ENCODE measurements at regions not wholly inside any gene's neighbourhood (a gene's known extent, or its start where the extent isn't known, plus 50 kb on each side); places are given as distances from the start of the nearest gene placed in this dataset.

DNA sequence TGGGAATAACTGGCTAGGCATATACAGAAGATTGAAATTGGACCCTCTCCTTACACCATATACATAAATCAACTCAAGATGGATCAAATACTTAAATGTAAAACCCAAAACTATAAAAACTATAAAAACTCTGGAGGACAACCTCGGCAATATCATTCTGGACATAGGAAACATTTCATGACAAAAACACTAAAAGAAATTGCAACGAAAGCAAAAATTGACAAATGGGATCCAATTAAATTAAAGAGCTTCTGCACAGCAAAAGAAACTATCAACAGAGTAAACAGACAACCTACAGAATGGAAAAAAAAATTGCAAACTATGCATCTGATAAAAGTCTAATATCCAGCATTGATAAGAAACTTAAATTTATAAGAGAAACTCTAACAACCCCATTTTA, 503.7 kb upstream of the C16orf82 start:
- Histone ChIP-seq H3K4me2 (ENCODE audit: low read length) (no peak overlapping the region), H3K27me3 (ENCODE audit: insufficient read depth, low read length) (no peaks in the 10 kb centered on the region), H4K20me1 (ENCODE audit: insufficient read depth) (no peaks in the 10 kb centered on the region), H2AFZ (ENCODE audit: low read depth, low read length, poor library complexity, severe bottlenecking) (no peak overlapping the region), H3K9ac (ENCODE audit: low read length) (no peak overlapping the region), H3K27ac (ENCODE audit: low read depth, low read length) (no peak overlapping the region), H3K9me2 (ENCODE audit: insufficient read depth) (no peaks in the 10 kb centered on the region), H3K4me3 (replicated peaks in 1 of 2; ENCODE audit: low read depth in 1 of 2, low read length in 2 of 2) (no peak overlapping the region), H3K9me3 (ENCODE audit: control insufficient read depth in 1 of 2, insufficient read depth in 1 of 2, low read depth in 1 of 2, low read length in 2 of 2) (no peaks in the 10 kb centered on the region; a peak in 1 of 4 replicates), H3K36me3 (ENCODE audit: control insufficient read depth in 1 of 2, insufficient read depth in 2 of 2, low read length in 2 of 2) (no peaks in the 10 kb centered on the region), H3K4me1 (ENCODE audit: control insufficient read depth in 1 of 2, insufficient read depth in 2 of 2, low read length in 2 of 2) (no peaks in the 10 kb centered on the region), H3K79me2 (ENCODE audit: insufficient read depth, low read length) (no peaks in the 10 kb centered on the region)
- ChIA-PET POLR2A (no interaction called here), RAD21 (ENCODE audit: low non-redundant PET in 1 of 2, low total read pairs in 2 of 2, uncharacterized antibody in 2 of 2, unreplicated experiment in 2 of 2) (no interaction called here), CTCF (no interaction called here)
- no TSS peak for BruUV-seq (replicated peaks)
- no peak for DNase-seq (ENCODE audit: low read depth, low spot score)
- intact Hi-C loops (cut with micrococcal nuclease), result no loop called here
- TF ChIP-seq SIN3A (IDR thresholded peaks at IDR 0.05; ENCODE audit: low read depth) (no peak), SP1 (IDR thresholded peaks at IDR 0.05; ENCODE audit: low read depth) (no peak), ELF1 (IDR thresholded peaks at IDR 0.05; ENCODE audit: borderline replicate concordance, low read depth) (no peak), FOSL1 (IDR thresholded peaks at IDR 0.05; ENCODE audit: low read depth) (no peak), SRF (IDR thresholded peaks at IDR 0.05; ENCODE audit: low read depth) (no peak), CEBPB (IDR thresholded peaks at IDR 0.05; ENCODE audit: low read depth) (no peak), YY1 (IDR thresholded peaks at IDR 0.05; ENCODE audit: extremely low read depth, insufficient replicate concordance, low read depth, low read length) (no peak)
- no peak for ATAC-seq

DNA sequence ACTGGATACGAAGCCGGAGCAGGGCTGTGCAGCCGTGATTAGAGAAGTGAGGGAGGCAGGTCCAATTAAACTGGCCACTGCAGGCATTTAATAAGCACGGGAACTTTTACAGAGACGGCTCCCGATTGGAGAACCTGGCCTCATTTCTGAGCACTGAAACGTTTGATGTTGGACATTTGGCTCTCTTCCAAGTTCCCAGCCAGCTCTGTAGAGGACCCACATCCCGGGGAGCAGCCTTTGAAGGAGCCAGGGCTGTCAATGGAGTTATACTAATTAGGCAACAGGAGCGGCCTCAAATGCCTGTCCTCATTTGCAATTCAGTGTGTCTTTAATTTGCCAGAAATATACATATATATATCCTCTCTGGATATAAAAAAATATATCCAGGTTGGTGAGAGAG, 499.4 kb upstream of the C16orf82 start:
- no peaks in the 10 kb centered on the region for H3K79me2 ChIP-seq (ENCODE audit: insufficient read depth, low read length)
- H4K20me1 ChIP-seq (ENCODE audit: insufficient read depth), result no peaks in the 10 kb centered on the region
- ATAC-seq (no peak), DNase-seq (ENCODE audit: low read depth, low spot score) (no peak)
- H3K9me3 ChIP-seq (ENCODE audit: control insufficient read depth in 1 of 2, insufficient read depth in 1 of 2, low read depth in 1 of 2, low read length in 2 of 2), result no peaks in the 10 kb centered on the region; a peak in 1 of 4 replicates
- H3K4me1 ChIP-seq (ENCODE audit: control insufficient read depth in 1 of 2, insufficient read depth in 2 of 2, low read length in 2 of 2), result no peaks in the 10 kb centered on the region
- no peak overlapping the region for H3K4me3 ChIP-seq (replicated peaks in 1 of 2; ENCODE audit: low read depth in 1 of 2, low read length in 2 of 2)
- no peak overlapping the region for H3K4me2 ChIP-seq (ENCODE audit: low read length)
- H3K9ac ChIP-seq (ENCODE audit: low read length), result no peak overlapping the region
- intact Hi-C loops (cut with micrococcal nuclease), result no loop called here
- no peaks in the 10 kb centered on the region for H3K27me3 ChIP-seq (ENCODE audit: insufficient read depth, low read length)
- BruUV-seq (replicated peaks), result no TSS peak
- no peak for TF ChIP-seq SRF (IDR thresholded peaks at IDR 0.05; ENCODE audit: low read depth)
- H3K36me3 ChIP-seq (ENCODE audit: control insufficient read depth in 1 of 2, insufficient read depth in 2 of 2, low read length in 2 of 2), result no peaks in the 10 kb centered on the region
- H3K27ac ChIP-seq (ENCODE audit: low read depth, low read length), result no peak overlapping the region
- ChIA-PET POLR2A (no interaction called here), CTCF (no interaction called here), RAD21 (ENCODE audit: low non-redundant PET in 1 of 2, low total read pairs in 2 of 2, uncharacterized antibody in 2 of 2, unreplicated experiment in 2 of 2) (no interaction called here)
- no peak overlapping the region for H2AFZ ChIP-seq (ENCODE audit: low read depth, low read length, poor library complexity, severe bottlenecking)
- H3K9me2 ChIP-seq (ENCODE audit: insufficient read depth), result no peaks in the 10 kb centered on the region
